ENCODE measurements at regions not wholly inside any gene's neighbourhood (a gene's known extent, or its start where the extent isn't known, plus 50 kb on each side); places are given as distances from the start of the nearest gene placed in this dataset.

GRCh38 chr10:125475815-125476214 is 207.1 kb downstream of the TEX36 start:
- ATAC-seq: no peak
- DNase-seq: no peak
- intact Hi-C loops (cut with DNase I, micrococcal nuclease): no loop called here

GRCh38 chr10:125473143-125473793 is 209.7 kb downstream of the TEX36 start:
- intact Hi-C loops (cut with DNase I, micrococcal nuclease): no loop called here
- DNase-seq (no peak), ATAC-seq (no peak)

GRCh38 chr10:125472010-125472607 is 210.9 kb downstream of the TEX36 start:
- peak; percentile 39 to 42 for DNase-seq
- intact Hi-C loops (cut with DNase I, micrococcal nuclease): no loop called here
- peak; percentile 100 for ATAC-seq

- DNase-seq (no peak), ATAC-seq (no peak)
- intact Hi-C loops (cut with DNase I, micrococcal nuclease): no loop called here
Observed at GRCh38 chr10:125468278-125468677, 214.7 kb downstream of the TEX36 start.

GRCh38 chr10:125466685-125467084 is 216.3 kb downstream of the TEX36 start:
- DNase-seq: no peak
- intact Hi-C loops (cut with DNase I, micrococcal nuclease): no loop called here
- no peak for ATAC-seq

- no peak for DNase-seq
- intact Hi-C loops (cut with DNase I, micrococcal nuclease): no loop called here
- ATAC-seq: no peak
Observed at GRCh38 chr10:125462845-125463244, 220.1 kb downstream of the TEX36 start.

GRCh38 chr10:125460326-125460725 is 222.6 kb downstream of the TEX36 start:
- intact Hi-C loops (cut with DNase I, micrococcal nuclease): no loop called here
- no peak for ATAC-seq
- no peak for DNase-seq

GRCh38 chr10:125457406-125457805 is 225.6 kb downstream of the TEX36 start:
- peak; percentile 55 for ATAC-seq
- DNase-seq: no peak
- intact Hi-C loops (cut with DNase I, micrococcal nuclease): no loop called here

- ATAC-seq: no peak
- DNase-seq: no peak
- intact Hi-C loops (cut with DNase I, micrococcal nuclease): no loop called here
Observed at GRCh38 chr10:125455855-125456254, 227.1 kb downstream of the TEX36 start.

- no peak for DNase-seq
- ATAC-seq: no peak
- intact Hi-C loops (cut with DNase I, micrococcal nuclease): no loop called here
Observed at GRCh38 chr10:125455431-125455830, 227.5 kb downstream of the TEX36 start.

- intact Hi-C loops (cut with DNase I, micrococcal nuclease): no loop called here
- ATAC-seq (no peak), DNase-seq (no peak)
Observed at GRCh38 chr10:125451319-125451718, 231.6 kb downstream of the TEX36 start.

- DNase-seq: no peak
- no peak for ATAC-seq
- intact Hi-C loops (cut with DNase I, micrococcal nuclease): no loop called here
Observed at GRCh38 chr10:125450218-125450617, 232.7 kb downstream of the TEX36 start.

GRCh38 chr10:125449571-125449970 is 233.4 kb downstream of the TEX36 start:
- ATAC-seq: no peak
- intact Hi-C loops (cut with DNase I, micrococcal nuclease): no loop called here
- DNase-seq: no peak

- intact Hi-C loops (cut with DNase I, micrococcal nuclease): no loop called here
- ATAC-seq (peak; percentile 66), DNase-seq (peak in 1 of 2 donors; percentile 41)
Observed at GRCh38 chr10:125448596-125448995, 234.4 kb downstream of the TEX36 start.

GRCh38 chr10:125444790-125445189 is 238.2 kb downstream of the TEX36 start:
- intact Hi-C loops (cut with DNase I, micrococcal nuclease): no loop called here
- no peak for ATAC-seq
- no peak for DNase-seq

GRCh38 chr10:125442856-125443540 is 240.0 kb downstream of the TEX36 start:
- no peak for ATAC-seq
- intact Hi-C loops (cut with DNase I, micrococcal nuclease): no loop called here
- no peak for DNase-seq

- intact Hi-C loops (cut with DNase I, micrococcal nuclease): no loop called here
- no peak for ATAC-seq
- no peak for DNase-seq
Observed at GRCh38 chr10:125441151-125441550, 241.8 kb downstream of the TEX36 start.

GRCh38 chr10:125431149-125431548 is 251.8 kb downstream of the TEX36 start:
- intact Hi-C loops (cut with DNase I, micrococcal nuclease): no loop called here
- DNase-seq: no peak
- no peak for ATAC-seq

GRCh38 chr10:125428054-125428453 is 254.9 kb downstream of the TEX36 start:
- ATAC-seq (no peak), DNase-seq (no peak)
- intact Hi-C loops (cut with DNase I, micrococcal nuclease): no loop called here

GRCh38 chr10:125424191-125424847 is 258.6 kb downstream of the TEX36 start:
- intact Hi-C loops (cut with DNase I, micrococcal nuclease): no loop called here
- DNase-seq (no peak), ATAC-seq (no peak)
